IMR-90 (cell line): ENCODE measurements at regions not wholly inside any gene's neighbourhood (a gene's known extent, or its start where the extent isn't known, plus 50 kb on each side); places are given as distances from the start of the nearest gene placed in this dataset.

Source experiments
- ATAC-seq: fragments of 200-7000 bp; cut with Tn5 transposase; 2 replicates; pipeline ENCODE4 v1.9.1; 2020; ENCODE audit warnings: low read depth, mild to moderate bottlenecking, moderate library complexity
- BruUV-seq: library from RNA; stranded (reverse); fragments of 400-500 nt; replicated peaks from 2 replicates; lab custom pipeline; 2021; lab: Mats Ljungman, UMichigan
- CTCF ChIA-PET: fragments of 300-600 bp; formaldehyde crosslinking; extraction: SDS; loops from one replicate; lab custom pipeline; 2021; ENCODE audit warnings: antibody characterized with exemption; lab: Yijun Ruan, JAX
- POLR2A ChIA-PET: fragments of 300-600 bp; sonication (Branson Sonifier 250); formaldehyde crosslinking; loops from one replicate; lab custom pipeline; 2022; ENCODE audit warnings: antibody characterized with exemption; ENCODE audit not compliant: unreplicated experiment; lab: Charles Lee
- DNase-seq: peaks from one replicate; pipeline ENCODE4 v3.0.0; 2013
- H2AFZ ChIP-seq: replicated peaks from 2 replicates; pipeline ENCODE3; 2013; ENCODE audit warnings: low read length, mild to moderate bottlenecking; ENCODE audit not compliant: poor library complexity
- H2AK5ac ChIP-seq: 2 replicates; pipeline ENCODE4 v1.6.1; 2013; ENCODE audit warnings: low read depth, low read length, inconsistent platforms
- H2AK9ac ChIP-seq: replicated peaks from 2 replicates; pipeline ENCODE3; 2013; ENCODE audit warnings: mild to moderate bottlenecking, low read depth, low read length, moderate library complexity; ENCODE audit not compliant: poor library complexity
- H2BK120ac ChIP-seq: 2 replicates; pipeline ENCODE4 v1.6.1; 2013; ENCODE audit warnings: low read depth, low read length, inconsistent platforms
- H2BK15ac ChIP-seq: 3 replicates; pipeline ENCODE4 v1.6.1; 2013; ENCODE audit warnings: low read depth, low read length, inconsistent platforms
- H2BK20ac ChIP-seq: 2 replicates; pipeline ENCODE4 v1.6.1; 2013; ENCODE audit warnings: low read depth, mild to moderate bottlenecking, inconsistent platforms, low read length, moderate library complexity
- H2BK5ac ChIP-seq: 2 replicates; pipeline ENCODE4 v1.6.1; 2013; ENCODE audit warnings: mild to moderate bottlenecking, low read depth, low read length, inconsistent platforms; ENCODE audit not compliant: poor library complexity, severe bottlenecking
- H3K14ac ChIP-seq: replicated peaks from 2 replicates; pipeline ENCODE4 v1.6.1; 2013; ENCODE audit warnings: low read depth, low read length, inconsistent platforms
- H3K18ac ChIP-seq: 2 replicates; pipeline ENCODE4 v1.6.1; 2013; ENCODE audit warnings: low read depth, low read length, control low read depth
- H3K23ac ChIP-seq: 2 replicates; pipeline ENCODE4 v1.6.1; 2013; ENCODE audit warnings: low read depth, low read length, inconsistent platforms
- H3K27ac ChIP-seq: 2 replicates; pipeline ENCODE4 v1.5.1; 2013; ENCODE audit warnings: mild to moderate bottlenecking, control low read depth, low read length; ENCODE audit not compliant: insufficient read depth
- H3K27me3 ChIP-seq: 2 replicates; pipeline ENCODE4 v1.6.1; 2013; ENCODE audit warnings: low read length; ENCODE audit not compliant: control insufficient read depth, insufficient read depth
- H3K36me3 ChIP-seq: 2 replicates; pipeline ENCODE4 v1.6.1; 2013; ENCODE audit warnings: low read length, mixed read lengths; ENCODE audit not compliant: control insufficient read depth, insufficient read depth
- H3K4ac ChIP-seq: 2 replicates; pipeline ENCODE4 v1.6.1; 2013; ENCODE audit warnings: low read depth, low read length, inconsistent platforms
- H3K4me1 ChIP-seq: 2 replicates; pipeline ENCODE4 v1.6.1; 2013; ENCODE audit warnings: low read length, mixed read lengths; ENCODE audit not compliant: control insufficient read depth, insufficient read depth
- H3K4me2 ChIP-seq: 2 replicates; pipeline ENCODE4 v1.6.1; 2013; ENCODE audit warnings: low read depth, mild to moderate bottlenecking, control low read depth, low read length, moderate library complexity
- H3K4me3 ChIP-seq: 2 replicates; pipeline ENCODE4 v1.5.1; 2013; ENCODE audit warnings: low read depth, mild to moderate bottlenecking, control low read depth, low read length, moderate library complexity; ENCODE audit not compliant: insufficient read depth
- H3K56ac ChIP-seq: 2 replicates; pipeline ENCODE4 v1.6.1; 2013; ENCODE audit warnings: low read length, inconsistent platforms; ENCODE audit not compliant: insufficient read depth; ENCODE audit errors: extremely low read depth
- H3K79me1 ChIP-seq, 2 experiments: 2 replicates each; pipeline ENCODE4 v1.6.1; 2013; ENCODE audit warnings: low read length in 2 of 2, inconsistent platforms in 1 of 2, low read depth in 1 of 2
- H3K9ac ChIP-seq: 2 replicates; pipeline ENCODE4 v1.6.1; 2013; ENCODE audit warnings: low read depth, low read length, control low read depth
- H3K9me1 ChIP-seq: 2 replicates; pipeline ENCODE4 v1.6.1; 2013; ENCODE audit warnings: low read length, inconsistent platforms; ENCODE audit not compliant: insufficient read depth
- H3K9me3 ChIP-seq: 2 replicates; pipeline ENCODE4 v1.6.1; 2013; ENCODE audit warnings: low read length; ENCODE audit not compliant: control insufficient read depth, insufficient read depth
- H4K20me1 ChIP-seq: 2 replicates; pipeline ENCODE4 v1.6.1; 2013; ENCODE audit warnings: low read length, inconsistent platforms; ENCODE audit not compliant: insufficient read depth
- H4K5ac ChIP-seq: 2 replicates; pipeline ENCODE4 v1.6.1; 2013; ENCODE audit warnings: mild to moderate bottlenecking, low read depth, low read length, control low read depth
- H4K8ac ChIP-seq, 2 experiments: 2 replicates each; pipeline ENCODE4 v1.6.1; 2013; ENCODE audit warnings: low read depth in 2 of 2, low read length in 2 of 2, control low read depth in 1 of 2, inconsistent platforms in 1 of 2
- H4K91ac ChIP-seq: 2 replicates; pipeline ENCODE4 v1.6.1; 2013; ENCODE audit warnings: low read depth, low read length, inconsistent platforms; ENCODE audit not compliant: insufficient read depth
- CHD1 ChIP-seq: IDR thresholded peaks from 2 replicates; pipeline ENCODE4 v1.6.1; 2012; ENCODE audit warnings: low read depth, low read length, improper control_type of control experiment
- MAZ ChIP-seq: IDR thresholded peaks from 2 replicates; pipeline ENCODE4 v1.6.1; 2012; ENCODE audit warnings: low read depth, mild to moderate bottlenecking, low read length, improper control_type of control experiment, moderate library complexity, borderline replicate concordance
- MXI1 ChIP-seq: IDR thresholded peaks from 2 replicates; pipeline ENCODE4 v1.6.1; 2012; ENCODE audit warnings: low read depth, mild to moderate bottlenecking, low read length, moderate library complexity, borderline replicate concordance
- WGBS, 2 experiments: methylation state at CpG; one replicate each; pipeline versions ENCODE4 v1.1.5 to v1.1.7; 2013; ENCODE audit warnings: missing lambda C conversion rate in 2 of 2; ENCODE audit not compliant: insufficient read length in 1 of 2; ENCODE audit errors: extremely low coverage in 2 of 2; 5-methylcytosine and 5-hydroxymethylcytosine counted together
- dilution Hi-C: fragments of 300-500 bp; cut with HindIII; formaldehyde crosslinking; loops from one replicate; pipeline ENCODE4 v1.14.3; 2018; ENCODE audit warnings: low sequenced_read_pairs; ENCODE audit not compliant: unreplicated experiment
- in situ Hi-C: fragments of 300-500 bp; cut with MboI; formaldehyde crosslinking; loops from 3 replicates; pipeline ENCODE4 v1.14.3; 2019; ENCODE audit warnings: low sequenced_read_pairs, inconsistent platforms, mixed read lengths
- intact Hi-C: fragments of 100-400 bp; cut with micrococcal nuclease; formaldehyde crosslinking; loops from 2 replicates; pipeline ENCODE4 v1.10.0; 2022
- TF ChIP-seq, protein P1 (sequence below): fragments of 150-350 bp; IDR thresholded peaks from 2 replicates; pipeline ENCODE4 v1.6.1; 2017; ENCODE audit warnings: mild to moderate bottlenecking, antibody characterized with exemption, low read length, low read depth

- in situ Hi-C loops = no loop called here
Observed at GRCh38 chr6:43896329-43897255, 126.6 kb downstream of the VEGFA start.

More at GRCh38 chr6:43896329-43897255, 126.6 kb downstream of the VEGFA start:
- WGBS, 2 experiments = 84% methylated on average over 5 of the region's 11 CpGs; no CpG with 5 or more reads in 1 of the 2 experiments
- ATAC-seq (no peak), DNase-seq (no peak)
- no peak overlapping the region for H2AK9ac ChIP-seq
- no peak overlapping the region for H4K5ac ChIP-seq
- ChIA-PET CTCF (no interaction called here), POLR2A (no interaction called here)
- H3K79me1 ChIP-seq = no peaks in the 10 kb centered on the region
- no peak overlapping the region for H2AFZ ChIP-seq
- no peak overlapping the region for H3K18ac ChIP-seq
- dilution Hi-C loops (no loop called here), intact Hi-C loops (no loop called here)
- H3K9me1 ChIP-seq = no peaks in the 10 kb centered on the region
- TF ChIP-seq MXI1 (no peak), MAZ (no peak), CHD1 (no peak)
- TF ChIP-seq, protein P1, sequence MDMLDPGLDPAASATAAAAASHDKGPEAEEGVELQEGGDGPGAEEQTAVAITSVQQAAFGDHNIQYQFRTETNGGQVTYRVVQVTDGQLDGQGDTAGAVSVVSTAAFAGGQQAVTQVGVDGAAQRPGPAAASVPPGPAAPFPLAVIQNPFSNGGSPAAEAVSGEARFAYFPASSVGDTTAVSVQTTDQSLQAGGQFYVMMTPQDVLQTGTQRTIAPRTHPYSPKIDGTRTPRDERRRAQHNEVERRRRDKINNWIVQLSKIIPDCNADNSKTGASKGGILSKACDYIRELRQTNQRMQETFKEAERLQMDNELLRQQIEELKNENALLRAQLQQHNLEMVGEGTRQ = no peak
- no peak overlapping the region for H2BK20ac ChIP-seq
- no peak overlapping the region for H2BK15ac ChIP-seq
- H2BK120ac ChIP-seq = no peak overlapping the region
- no peak overlapping the region for H3K4ac ChIP-seq
- H3K4me2 ChIP-seq = no peak overlapping the region
- peaks cover 14% of the 10 kb centered on the region for H3K27me3 ChIP-seq
- no peak overlapping the region for H4K8ac ChIP-seq
- no TSS peak for BruUV-seq
- H3K14ac ChIP-seq = no peak overlapping the region
- no peak overlapping the region for H2AK5ac ChIP-seq
- no peak overlapping the region for H4K91ac ChIP-seq
- H3K36me3 ChIP-seq = no peaks in the 10 kb centered on the region
- H3K4me1 ChIP-seq = peaks cover 6% of the 10 kb centered on the region
- no peaks in the 10 kb centered on the region for H3K9me3 ChIP-seq
- H3K23ac ChIP-seq = no peak overlapping the region
- H4K20me1 ChIP-seq = no peaks in the 10 kb centered on the region
- H3K4me3 ChIP-seq = no peak overlapping the region
- no peak overlapping the region for H3K56ac ChIP-seq
- H2BK5ac ChIP-seq = no peak overlapping the region
- no peak overlapping the region for H3K9ac ChIP-seq
- no peak overlapping the region for H3K27ac ChIP-seq
